Transverse colon (tissue), 4 donors: ENCODE measurements at regions not wholly inside any gene's neighbourhood (a gene's known extent, or its start where the extent isn't known, plus 50 kb on each side); places are given as distances from the start of the nearest gene placed in this dataset.

ENCODE experiments used
- DNase-seq: peaks from one replicate; pipeline ENCODE4 v3.0.0-alpha.2; 2019
- H3K27ac ChIP-seq, 4 donors: fragments of 200-600 bp; sonication (generic); 2 replicates each; pipeline ENCODE4 v1.5.1; 2016 to 2018; ENCODE audit warnings: inconsistent platforms in 4 of 4
- H3K27me3 ChIP-seq: fragments of 200-600 bp; sonication (generic); 2 replicates; pipeline ENCODE4 v1.5.1; 2017; ENCODE audit warnings: inconsistent platforms
- H3K36me3 ChIP-seq, 4 donors: fragments of 200-600 bp; sonication (generic); 2 replicates each; pipeline ENCODE4 v1.5.1; 2017 to 2019; ENCODE audit warnings: inconsistent platforms in 4 of 4
- H3K4me1 ChIP-seq, 4 donors: fragments of 200-600 bp; sonication (generic); 2 replicates each; pipeline ENCODE4 v1.5.1; 2017 to 2020; ENCODE audit warnings: inconsistent platforms in 4 of 4
- H3K4me3 ChIP-seq, 4 donors: fragments of 200-600 bp; sonication (generic); 1 replicate in 1 of 4; 2 replicates in 3 of 4; pipeline versions ENCODE4 v1.5.1 to v1.6.1; 2017 to 2019; ENCODE audit warnings: inconsistent platforms in 4 of 4
- H3K9me3 ChIP-seq, 2 donors: fragments of 200-600 bp; sonication (generic); 2 replicates each; pipeline ENCODE4 v1.5.1; 2017 to 2019; ENCODE audit warnings: inconsistent platforms in 2 of 2
- EP300 ChIP-seq: sonication (generic); formaldehyde crosslinking; IDR thresholded peaks from one replicate; pipeline ENCODE4 v1.6.1; 2017; ENCODE audit warnings: antibody characterized with exemption, low read depth
- POLR2A ChIP-seq: fragments of 450-650 bp; IDR thresholded peaks from one replicate; pipeline ENCODE4 v1.6.1; 2016; ENCODE audit warnings: antibody characterized with exemption, mild to moderate bottlenecking, moderate library complexity
- POLR2AphosphoS5 ChIP-seq, 3 donors: sonication (generic); formaldehyde crosslinking; IDR thresholded peaks; one replicate each; pipeline ENCODE4 v1.6.1; 2016; ENCODE audit warnings: antibody characterized with exemption in 3 of 3
- WGBS, 2 donors: methylation state at CpG; one replicate each; pipeline ENCODE4 v1.1.5; 2018; ENCODE audit warnings: low coverage in 1 of 2; 5-methylcytosine and 5-hydroxymethylcytosine counted together
- in situ Hi-C, 4 donors: fragments of 200-750 bp; cut with MboI; loops; one replicate each; pipeline versions ENCODE4 v1.15.0 to v1.15.1; 2017; ENCODE audit warnings: low sequenced_read_pairs in 3 of 4, low pct_ligation_motif_present in 1 of 4, low pct_unique_long_range_greater_than_20kb in 1 of 4
- intact Hi-C: fragments of 100-400 bp; cut with DNase I; formaldehyde crosslinking; loops from one replicate; pipeline ENCODE4 v1.15.1; 2023; ENCODE audit warnings: low total_unique reads
- TF ChIP-seq, protein P1 (sequence below), 5 experiments: fragments of 200-600 bp in 3 of 5; fragments of 450-650 bp in 2 of 5; sonication (generic) in 3 of 5; IDR thresholded peaks; 1 replicate in 2 of 5; 2 replicates in 3 of 5; pipeline ENCODE4 v1.5.1; 2016 to 2017; ENCODE audit warnings: antibody characterized with exemption in 5 of 5, inconsistent platforms in 3 of 5, mild to moderate bottlenecking in 2 of 5, moderate library complexity in 1 of 5

DNA sequence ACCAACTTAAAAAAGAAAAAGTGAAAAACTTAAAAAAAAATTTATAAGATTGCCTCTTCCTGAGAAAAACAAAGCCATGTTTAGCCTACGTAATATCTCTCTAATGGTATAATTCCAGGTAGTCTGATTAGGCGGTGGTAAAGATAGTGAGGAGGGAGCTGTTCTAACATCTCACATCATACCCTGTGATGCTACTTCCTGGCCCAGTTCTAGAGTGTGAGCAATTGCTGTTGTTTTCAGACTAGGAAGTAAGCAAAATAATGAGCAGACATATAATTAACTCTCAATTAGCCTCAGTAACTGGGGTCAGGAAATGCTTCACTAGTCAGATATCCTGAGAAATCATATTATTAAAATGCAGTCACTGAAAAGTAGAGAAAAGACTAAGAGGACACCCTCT lies 113.9 kb downstream of the PHLDA1 start:
- Histone ChIP-seq H3K4me3 (no peak overlapping the region), H3K4me1 (peaks cover 0 to 8% (median 0%) of the 10 kb centered on the region in 4 donors), H3K9me3 (no peaks in the 10 kb centered on the region), H3K36me3 (no peaks in the 10 kb centered on the region), H3K27me3 (no peaks in the 10 kb centered on the region), H3K27ac (no peak overlapping the region)
- no peak for DNase-seq
- WGBS, 2 donors, result 93 to 95% methylated on average over 2 of the region's 2 CpGs
- TF ChIP-seq EP300, result no peak
- TF ChIP-seq, protein P1, sequence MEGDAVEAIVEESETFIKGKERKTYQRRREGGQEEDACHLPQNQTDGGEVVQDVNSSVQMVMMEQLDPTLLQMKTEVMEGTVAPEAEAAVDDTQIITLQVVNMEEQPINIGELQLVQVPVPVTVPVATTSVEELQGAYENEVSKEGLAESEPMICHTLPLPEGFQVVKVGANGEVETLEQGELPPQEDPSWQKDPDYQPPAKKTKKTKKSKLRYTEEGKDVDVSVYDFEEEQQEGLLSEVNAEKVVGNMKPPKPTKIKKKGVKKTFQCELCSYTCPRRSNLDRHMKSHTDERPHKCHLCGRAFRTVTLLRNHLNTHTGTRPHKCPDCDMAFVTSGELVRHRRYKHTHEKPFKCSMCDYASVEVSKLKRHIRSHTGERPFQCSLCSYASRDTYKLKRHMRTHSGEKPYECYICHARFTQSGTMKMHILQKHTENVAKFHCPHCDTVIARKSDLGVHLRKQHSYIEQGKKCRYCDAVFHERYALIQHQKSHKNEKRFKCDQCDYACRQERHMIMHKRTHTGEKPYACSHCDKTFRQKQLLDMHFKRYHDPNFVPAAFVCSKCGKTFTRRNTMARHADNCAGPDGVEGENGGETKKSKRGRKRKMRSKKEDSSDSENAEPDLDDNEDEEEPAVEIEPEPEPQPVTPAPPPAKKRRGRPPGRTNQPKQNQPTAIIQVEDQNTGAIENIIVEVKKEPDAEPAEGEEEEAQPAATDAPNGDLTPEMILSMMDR (IDR thresholded peaks at IDR 0.05), result no peak
- no peak for TF ChIP-seq POLR2A
- TF ChIP-seq POLR2AphosphoS5 (IDR thresholded peaks at IDR 0.05), result no peak
- intact Hi-C loops (no loop called here), in situ Hi-C loops (no loop called here)

- H3K4me1 ChIP-seq, result peaks cover 0 to 4% (median 0%) of the 10 kb centered on the region in 4 donors
- H3K9me3 ChIP-seq, result no peaks in the 10 kb centered on the region
- intact Hi-C loops, result no loop called here
- DNase-seq, result no peak
- no peak overlapping the region for H3K4me3 ChIP-seq
- no peaks in the 10 kb centered on the region for H3K27me3 ChIP-seq
- H3K27ac ChIP-seq, result no peak overlapping the region
- TF ChIP-seq, protein P1 (IDR thresholded peaks at IDR 0.05), result no peak
- TF ChIP-seq POLR2A, result no peak
- no peaks in the 10 kb centered on the region for H3K36me3 ChIP-seq
- in situ Hi-C loops, result no loop called here
Measured at GRCh38 chr12:75917083-75917482, 114.5 kb downstream of the PHLDA1 start.

DNA sequence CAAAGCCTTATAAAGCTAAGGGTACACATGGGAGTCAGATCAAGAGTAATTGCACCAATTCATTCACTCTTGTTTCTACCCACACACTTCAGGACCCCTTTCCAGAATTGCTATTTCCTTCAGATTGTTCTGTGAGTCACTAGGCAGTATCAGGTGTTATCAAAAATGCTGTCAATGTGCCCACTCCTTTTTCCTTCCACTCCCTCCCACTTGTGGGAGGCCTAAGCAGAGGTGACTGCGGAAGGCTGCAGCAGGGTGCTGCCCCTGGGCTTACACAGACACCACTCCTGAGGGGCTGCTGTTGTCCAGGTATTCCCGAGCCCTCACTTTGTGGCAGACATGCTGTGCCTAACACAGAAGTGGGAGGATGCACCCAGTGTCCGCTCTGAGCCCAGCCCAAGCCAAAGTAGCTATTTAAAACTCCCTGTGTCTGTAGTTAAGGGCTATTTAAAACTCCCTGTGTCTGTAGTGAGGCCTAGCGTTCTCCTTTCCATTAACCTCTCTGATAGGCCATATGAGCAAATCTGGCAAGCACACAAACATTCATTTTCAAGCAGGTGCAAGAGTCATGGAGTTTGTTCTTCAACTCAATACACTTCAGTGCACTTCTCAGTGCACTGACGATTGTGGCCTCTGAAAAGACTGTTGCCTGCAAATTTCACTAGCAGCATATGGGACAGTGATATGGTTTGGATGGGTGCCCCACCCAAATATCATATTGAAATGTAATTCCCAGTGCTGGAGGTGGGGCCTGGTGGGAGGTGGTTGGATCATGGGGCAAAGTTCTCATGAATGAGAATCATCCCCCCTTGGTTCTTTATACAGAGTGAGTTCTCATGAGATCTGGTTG lies 117.8 kb downstream of the PHLDA1 start:
- intact Hi-C loops, result no loop called here
- Histone ChIP-seq H3K4me1 (peaks cover 0 to 6% (median 2%) of the 10 kb centered on the region in 4 donors), H3K9me3 (no peaks in the 10 kb centered on the region), H3K36me3 (no peaks in the 10 kb centered on the region), H3K27me3 (no peaks in the 10 kb centered on the region), H3K4me3 (no peak overlapping the region), H3K27ac (no peak overlapping the region)
- WGBS, 2 donors, result 67% methylated on average over 5 of the region's 5 CpGs; no CpG with 5 or more reads in 1 of the 2 donors
- DNase-seq, result no peak
- in situ Hi-C loops, result no loop called here
- TF ChIP-seq POLR2AphosphoS5 (IDR thresholded peaks at IDR 0.05) (no peak), POLR2A (no peak)

DNA sequence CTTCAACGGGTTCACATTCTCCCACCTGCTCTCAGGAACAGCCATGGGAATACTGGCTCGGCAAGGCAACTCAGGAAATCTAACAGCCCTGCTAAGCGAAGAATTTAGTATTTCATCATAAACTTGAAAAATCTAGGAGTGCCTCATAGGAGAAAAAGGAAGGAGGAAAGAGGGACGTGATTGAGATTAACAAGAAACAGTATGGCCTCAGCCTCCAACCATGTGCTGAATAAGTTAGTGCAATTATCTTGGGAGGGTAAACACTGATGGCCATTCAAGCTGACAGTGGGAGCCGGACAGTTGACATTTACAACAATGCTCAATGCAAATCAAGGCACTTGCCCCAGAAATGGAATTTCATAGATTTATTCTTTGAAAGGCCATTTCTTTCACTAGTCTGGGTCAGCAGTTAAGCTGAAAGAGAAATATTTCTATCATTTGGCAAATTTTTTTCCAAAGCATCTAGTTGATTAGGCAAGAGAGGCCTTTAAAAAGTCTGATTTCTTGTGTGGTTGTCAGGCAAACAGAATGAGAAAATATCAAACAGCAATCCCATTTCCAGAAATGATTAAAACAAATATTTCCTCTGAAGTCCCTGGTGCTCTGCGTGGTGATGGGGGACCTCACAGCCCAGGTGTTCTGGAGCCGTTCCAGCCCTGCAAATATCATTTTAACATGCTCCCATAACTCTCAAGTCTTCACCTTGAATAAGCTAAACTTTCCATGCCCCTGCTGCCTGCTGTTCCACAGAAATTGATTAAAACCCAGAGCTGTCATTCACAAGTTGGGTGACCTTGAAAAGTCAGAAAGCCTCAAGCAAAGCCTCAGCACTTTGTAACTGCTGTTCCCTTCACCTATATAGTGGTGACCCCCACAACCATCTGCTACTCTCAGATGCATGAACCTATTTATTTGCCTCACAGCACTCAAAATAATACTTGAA lies 121.6 kb downstream of the PHLDA1 start:
- Histone ChIP-seq H3K27me3 (no peaks in the 10 kb centered on the region), H3K36me3 (no peaks in the 10 kb centered on the region), H3K27ac (peak overlapping the region in 1 of 4 donors; percentile 0), H3K4me1 (peaks cover 0 to 10% (median 2%) of the 10 kb centered on the region in 4 donors), H3K4me3 (no peak overlapping the region), H3K9me3 (no peaks in the 10 kb centered on the region)
- no peak for TF ChIP-seq POLR2AphosphoS5 (IDR thresholded peaks at IDR 0.05)
- TF ChIP-seq, protein P1 (IDR thresholded peaks at IDR 0.05), result no peak
- in situ Hi-C loops, result no loop called here
- WGBS, 2 donors, result 67 to 70% methylated on average over 7 of the region's 7 CpGs
- intact Hi-C loops, result no loop called here
- DNase-seq, result no peak
